DMS53 treated with DMSO at 0.1 percent for 48 hours (cell line): ENCODE measurements at regions not wholly inside any gene's neighbourhood (a gene's known extent, or its start where the extent isn't known, plus 50 kb on each side); places are given as distances from the start of the nearest gene placed in this dataset.
"Not testable (repeated sequence)": the region's sequence is repeated elsewhere in the genome, so short reads cannot be mapped to it uniquely, and the experiment has no call there.

ENCODE experiments used
- DNase-seq: peaks from one replicate; lab custom pipeline; 2025; ENCODE audit not compliant: unreplicated experiment; lab: John Stamatoyannopoulos, UW

DNA sequence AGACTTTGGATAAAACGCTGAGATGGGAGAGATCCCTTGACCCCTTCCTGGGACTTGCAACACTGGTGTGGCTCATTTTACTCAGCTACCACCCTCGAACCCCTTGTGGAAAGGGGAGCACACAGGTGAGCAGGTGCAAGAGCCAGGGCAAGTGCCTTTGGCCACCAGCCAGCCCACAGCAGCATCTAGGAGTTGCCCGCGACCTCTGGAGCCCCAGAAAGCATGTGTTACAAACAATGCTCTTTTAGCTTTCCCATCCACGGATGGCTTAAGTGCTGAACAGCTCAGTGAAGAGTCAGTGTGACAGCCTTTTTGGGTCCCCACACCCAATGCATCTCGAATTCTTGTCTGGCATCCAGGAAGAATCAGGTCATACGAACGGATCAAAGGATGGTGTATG lies 197.8 kb downstream of the MEMO1 start:
- DNase-seq, result no peak

DNA sequence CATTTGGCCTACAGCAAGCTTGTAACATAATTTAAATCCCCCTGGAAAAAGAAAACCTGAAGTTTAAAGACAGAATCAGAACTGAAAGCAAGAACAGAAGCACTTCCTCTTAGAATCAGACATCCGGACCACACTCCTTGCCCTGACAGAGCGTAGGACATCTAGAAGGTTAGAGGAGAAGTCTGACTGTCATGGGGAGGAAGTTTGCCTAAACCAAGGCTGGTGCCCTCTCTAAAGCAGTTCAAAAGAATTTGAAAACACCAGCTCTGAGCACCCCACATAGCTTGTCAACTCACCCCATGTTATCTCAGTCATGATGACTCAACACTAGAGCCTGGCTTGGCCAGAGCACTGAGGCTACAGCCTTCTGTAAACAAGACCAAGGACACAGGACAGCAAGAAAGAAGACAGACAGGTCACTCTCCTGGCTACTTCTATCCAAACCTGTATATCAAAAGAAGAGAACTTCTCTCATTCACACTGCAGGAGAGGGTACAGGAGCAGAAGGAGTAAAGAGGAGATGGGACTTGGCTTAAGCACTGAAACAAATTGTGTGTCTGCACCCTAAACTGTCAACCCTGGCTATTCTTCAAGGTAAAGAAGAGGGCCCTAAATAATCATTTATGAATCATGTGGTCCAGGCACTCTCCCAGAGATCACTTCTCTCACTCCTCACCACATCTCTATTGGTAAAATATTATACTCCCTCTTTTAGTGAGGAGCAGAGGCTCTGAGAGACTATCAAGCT lies 198.6 kb downstream of the MEMO1 start:
- peak; percentile 10 for DNase-seq

DNA sequence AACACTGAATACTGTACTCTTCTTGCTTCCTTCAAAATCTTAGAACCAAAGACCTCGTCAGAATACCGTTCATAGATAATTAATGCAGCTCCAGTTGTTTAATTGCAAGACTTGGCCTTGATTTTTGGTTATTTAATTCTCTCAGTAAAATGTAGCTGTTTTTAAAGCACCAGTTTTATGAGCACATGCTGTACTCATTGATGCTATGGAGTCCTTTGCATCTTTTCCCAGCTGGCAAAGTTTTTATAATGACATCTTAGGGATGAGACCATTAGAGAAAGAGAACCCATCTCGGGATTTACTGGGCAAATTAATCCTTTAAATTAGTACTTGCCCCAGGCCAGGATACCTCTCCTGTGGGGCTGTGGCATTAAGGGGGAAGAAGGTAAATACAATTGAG lies 199.3 kb downstream of the MEMO1 start:
- no peak for DNase-seq

DNA sequence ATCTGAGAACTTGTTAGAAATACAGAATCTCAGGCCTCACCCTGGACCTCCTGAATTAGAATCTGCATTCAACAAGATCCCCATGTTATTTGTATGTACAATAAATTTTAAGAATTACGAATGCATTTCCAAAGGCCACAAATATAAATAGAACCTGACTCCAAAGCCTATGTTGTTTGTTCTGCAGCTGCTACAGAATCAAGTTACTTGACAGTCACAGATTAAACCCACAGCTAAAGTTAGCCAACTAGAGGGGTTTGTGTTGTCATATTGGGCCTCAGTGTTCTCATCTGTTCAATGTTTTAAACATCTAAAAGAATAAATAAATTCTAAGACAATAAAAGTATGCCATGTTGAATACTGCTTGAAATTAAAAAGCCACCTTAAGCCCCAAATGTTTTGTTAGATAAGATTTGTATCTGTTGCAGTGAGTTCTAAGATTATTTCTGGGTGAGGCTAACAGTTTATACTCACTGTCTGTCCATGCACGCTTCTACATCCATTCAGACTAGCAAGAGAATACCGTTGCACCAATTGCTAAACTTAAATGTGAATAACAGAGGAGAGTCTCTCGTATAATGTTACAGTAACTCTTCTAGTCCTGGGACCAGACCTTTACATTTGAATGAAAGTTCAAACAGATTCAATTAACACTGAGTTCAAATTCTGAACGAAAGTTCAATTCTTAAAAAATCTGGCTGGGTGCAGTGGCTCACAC lies 200.4 kb downstream of the MEMO1 start:
- no peak for DNase-seq

DNA sequence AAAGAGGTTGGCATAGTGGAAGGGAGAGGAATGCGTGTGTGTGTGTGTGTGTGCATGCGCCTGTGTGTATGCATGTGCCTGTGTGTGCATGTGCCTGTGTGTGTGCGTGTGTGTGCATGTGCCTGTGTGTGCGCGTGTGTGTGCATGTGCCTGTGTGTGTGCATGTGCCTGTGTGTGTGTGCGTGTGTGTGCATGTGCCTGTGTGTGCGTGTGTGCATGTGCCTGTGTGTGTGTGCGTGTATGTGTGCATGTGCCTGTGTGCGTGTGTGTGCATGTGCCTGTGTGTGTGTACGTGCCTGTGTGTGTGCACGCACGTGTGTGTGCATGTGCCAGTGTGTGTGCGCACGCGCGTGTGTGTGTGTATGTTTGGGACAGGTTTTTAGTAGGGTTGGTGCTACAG lies 205.1 kb downstream of the MEMO1 start:
- DNase-seq, result no peak

DNA sequence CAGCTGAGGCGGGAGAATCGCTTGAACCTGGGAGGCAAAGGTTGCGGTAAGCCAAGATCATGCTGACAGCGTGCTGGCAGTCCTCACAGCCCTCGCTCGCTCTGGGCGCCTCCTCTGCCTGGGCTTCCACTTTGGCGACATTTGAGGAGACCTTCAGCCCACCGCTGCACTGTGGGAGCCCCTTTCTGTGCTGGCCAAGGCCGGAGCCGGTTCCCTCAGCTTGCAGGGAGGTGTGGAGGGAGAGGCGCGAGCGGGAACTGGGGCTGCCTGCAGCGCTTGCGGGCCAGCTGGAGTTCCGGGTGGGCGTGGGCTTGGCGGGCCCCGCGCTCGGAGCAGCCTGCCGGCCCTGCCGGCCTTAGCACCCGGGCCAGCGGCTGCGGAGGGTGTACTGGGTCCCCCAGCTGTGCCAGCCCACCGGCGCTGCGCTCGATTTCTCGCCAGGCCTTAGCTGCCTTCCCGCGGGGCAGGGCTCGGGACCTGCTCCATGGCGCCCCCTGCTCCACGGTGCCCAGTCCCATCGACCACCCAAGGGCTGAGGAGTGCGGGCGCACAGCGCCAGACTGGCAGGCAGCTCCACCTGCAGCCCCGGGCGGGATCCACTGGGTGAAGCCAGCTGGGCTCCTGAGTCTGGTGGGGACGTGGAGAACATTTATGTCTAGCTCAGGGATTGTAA lies 207.2 kb downstream of the MEMO1 start:
- DNase-seq, result not testable (repeated sequence)

DNA sequence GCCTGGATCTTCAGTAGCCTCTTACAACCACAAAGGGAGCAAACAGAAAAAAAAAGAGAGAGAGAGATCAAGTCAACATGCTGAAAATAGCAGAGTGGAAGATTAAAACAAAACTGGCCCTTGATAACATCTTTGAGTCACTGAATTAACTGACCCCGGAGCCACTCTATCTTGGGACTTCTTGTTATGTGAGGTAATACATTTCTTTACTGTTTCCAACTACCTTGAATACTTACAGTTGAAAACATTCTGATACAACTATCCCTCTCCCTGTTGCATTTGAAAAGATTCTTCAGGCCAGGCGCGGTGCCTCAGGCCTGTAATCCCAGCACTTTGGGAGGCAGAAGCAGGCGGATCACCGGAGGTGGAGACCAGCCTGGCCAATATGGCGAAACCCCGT lies 208.1 kb downstream of the MEMO1 start:
- DNase-seq, result no peak

DNA sequence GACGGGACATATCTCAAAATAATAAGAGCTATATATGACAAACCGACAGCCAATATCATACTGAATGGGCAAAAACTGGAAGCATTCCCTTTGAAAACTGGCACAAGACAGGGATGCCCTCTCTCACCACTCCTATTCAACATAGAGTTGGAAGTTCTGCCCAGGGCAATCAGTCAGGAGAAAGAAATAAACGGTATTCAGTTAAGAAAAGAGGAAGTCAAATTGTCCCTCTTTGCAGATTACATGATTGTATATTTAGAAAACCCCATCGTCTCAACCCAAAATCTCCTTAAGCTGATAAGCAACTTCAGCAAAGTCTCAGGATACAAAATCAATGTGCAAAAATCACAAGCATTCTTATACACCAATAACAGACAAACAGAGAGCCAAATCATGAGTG lies 211.5 kb downstream of the MEMO1 start:
- not testable (repeated sequence) for DNase-seq

DNA sequence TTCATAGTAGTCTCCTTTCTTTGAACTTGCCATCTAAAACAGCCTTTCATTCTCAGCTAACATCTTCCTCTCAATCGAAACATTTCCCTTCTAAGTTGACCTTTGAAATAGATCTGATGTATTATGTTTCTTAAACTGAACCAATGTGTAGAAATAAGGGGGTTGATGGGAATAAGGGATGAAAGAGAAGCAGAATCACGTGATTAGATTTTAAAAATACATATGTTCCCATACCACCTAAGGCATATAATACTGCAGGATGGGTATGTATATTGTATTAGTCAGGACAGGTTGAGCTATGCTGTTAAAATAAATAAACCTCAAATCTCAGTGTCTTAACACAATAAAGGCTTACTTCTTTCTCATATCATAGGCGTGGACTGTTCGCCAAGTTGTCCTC lies 207.5 kb upstream of the SRD5A2 start:
- no peak for DNase-seq

DNA sequence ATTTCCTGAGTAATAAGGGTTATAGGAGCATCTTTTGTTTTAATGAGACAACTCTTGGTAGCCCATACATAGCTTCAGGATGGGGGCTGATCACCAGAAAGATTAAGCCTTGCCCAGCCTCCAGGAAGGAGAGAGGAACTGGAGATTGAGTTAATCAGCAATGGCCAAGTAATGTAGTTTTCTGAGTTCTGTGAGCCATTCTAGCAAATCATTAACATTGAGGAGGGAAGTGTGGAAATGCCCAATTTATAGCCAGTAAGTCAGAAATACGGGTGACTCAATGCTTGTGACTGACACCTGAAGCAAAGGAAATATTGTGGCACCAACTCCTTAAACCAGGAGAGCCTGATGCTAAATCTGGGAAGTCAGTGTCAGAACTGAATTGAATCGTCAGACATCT lies 205.1 kb upstream of the SRD5A2 start:
- DNase-seq, result no peak

DNA sequence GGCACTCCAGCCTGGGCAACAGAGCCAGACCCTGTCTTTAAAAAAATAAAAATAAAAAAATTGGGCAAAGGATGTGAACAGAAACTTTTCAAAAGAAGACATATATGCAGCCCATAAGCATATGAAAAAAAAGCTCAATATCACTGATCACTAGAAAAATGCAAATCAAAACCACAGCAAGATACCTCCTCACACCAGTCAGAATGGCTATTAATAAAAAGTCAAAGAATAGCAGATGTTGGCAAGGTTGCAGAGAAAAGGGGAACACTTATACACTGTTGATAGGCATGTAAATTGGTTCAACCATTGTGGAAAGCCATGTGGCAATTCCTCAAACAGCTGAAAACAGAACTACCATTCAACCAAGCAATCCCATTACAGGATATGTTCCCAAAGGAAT lies 204.1 kb upstream of the SRD5A2 start:
- DNase-seq, result no peak

DNA sequence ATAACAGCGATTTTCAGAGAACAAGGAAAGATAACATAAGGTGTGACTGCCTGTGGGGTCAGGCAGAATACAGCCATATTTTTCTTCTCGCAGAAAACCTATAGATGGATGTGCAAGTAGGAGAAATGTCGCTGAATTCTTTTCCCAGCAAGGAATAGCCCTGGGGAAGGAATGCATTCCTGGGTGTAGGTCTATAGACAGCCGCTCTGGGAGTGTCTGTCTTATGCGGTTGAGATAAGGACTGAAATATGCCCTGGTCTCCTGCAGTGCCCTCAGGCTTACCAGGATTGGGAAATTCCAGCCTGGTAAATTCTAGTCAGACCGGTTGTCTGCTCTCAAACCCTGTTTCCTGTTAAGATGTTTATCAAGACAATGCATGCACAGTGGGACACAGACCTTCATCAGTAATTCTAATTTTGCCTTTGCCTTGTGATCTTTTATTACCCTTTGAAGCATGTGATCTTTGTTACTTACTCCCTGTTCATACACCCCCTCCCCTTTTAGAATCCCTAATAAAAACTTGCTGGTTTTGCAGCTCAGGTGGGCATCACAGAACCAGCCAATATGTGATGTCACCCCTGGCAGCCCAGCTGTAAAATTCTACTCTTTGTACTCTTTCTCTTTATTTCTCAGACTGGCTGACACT lies 202.8 kb upstream of the SRD5A2 start:
- not testable (repeated sequence) for DNase-seq

DNA sequence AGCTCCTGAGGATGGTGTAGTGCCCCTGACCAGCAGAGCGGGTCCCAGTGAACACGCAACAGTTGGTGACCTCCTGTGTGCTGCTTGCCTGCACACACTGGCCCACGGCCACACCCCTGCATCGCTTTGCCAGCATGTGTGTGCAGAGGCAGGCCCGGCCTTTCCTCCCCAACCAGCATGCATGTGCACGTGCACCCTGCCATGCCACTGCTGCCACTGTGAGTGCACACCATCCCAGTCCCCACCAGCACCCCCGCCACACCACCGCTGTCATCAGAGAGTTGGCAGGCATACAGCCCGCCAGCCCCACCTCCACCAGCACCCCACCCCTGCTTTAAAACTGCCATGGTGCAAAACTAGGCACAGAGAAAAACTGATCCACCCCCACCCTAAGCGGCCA lies 197.4 kb upstream of the SRD5A2 start:
- DNase-seq, result no peak

DNA sequence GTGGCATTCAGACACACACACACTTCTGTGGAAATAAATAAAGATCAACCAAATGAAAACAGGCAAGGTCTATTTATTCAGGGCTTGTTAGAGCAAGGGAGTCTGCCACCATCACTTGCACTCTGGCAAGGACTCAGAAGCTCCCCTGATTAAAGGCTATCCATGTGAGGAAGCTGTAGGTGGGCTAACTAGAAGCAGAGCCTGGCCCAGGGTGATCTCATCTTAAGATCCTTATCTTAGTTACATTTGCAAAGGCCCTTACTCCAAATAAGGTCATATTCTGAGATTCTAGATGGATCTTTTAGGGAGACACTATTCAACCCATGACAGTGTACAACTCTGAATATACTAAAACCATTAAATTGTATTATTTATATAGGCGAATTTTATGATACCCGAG lies 190.0 kb upstream of the SRD5A2 start:
- no peak for DNase-seq

DNA sequence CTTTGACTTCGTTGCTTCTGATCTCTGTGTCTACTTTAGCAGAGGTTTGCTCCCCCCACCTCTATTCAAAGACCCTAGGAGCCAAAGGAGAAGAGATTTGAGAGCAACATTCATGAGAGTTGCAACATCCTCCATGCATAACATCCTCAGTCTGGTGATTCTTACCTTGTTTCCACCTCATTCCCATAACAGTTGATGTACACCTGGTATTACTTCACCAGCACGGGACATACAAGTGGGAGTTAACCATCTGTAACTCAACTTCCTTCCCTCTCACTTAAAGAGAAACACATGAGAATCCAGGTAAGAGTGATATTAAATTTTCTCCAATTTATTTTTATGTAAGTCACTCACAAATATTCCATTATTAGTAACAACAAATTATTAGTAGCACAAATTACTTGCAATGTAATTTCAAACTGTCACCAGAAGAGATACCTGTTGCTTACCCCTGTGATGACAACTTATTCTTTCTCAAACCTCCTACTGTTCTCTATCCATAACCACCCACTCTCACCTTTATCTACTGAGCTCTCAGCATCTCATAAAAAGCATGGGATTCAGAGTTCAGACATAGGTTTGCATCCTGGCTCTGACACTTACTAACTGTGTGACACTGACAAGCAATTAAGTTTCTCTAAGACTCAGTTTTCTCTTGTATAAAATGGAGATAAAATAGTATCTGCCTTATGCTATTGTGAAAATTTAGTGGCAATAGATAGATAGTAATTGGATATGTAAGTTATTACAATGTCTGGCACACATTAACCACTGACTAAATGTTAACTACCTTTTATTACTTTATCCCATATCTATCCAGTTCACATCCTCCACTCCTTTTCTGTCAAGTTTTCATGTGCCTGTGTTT lies 184.6 kb upstream of the SRD5A2 start:
- DNase-seq, result no peak

DNA sequence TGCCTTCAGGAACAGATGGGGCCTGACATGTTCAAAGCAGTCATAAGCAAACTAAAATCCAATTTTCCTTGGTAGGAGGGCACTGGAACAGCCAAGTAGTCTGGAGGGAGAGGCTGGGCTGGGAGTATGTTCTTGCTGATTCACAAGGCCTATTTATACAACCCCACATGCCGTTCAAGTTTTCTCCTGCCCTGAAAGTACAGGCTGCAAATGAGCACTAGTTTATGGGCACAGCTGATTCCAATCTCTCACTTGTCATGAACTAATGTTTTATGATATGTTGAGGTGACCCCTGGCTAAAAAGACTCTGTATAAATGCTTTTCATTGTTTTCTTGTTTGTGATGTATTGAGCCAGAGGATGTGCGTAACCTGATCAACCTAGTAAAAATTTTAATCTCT lies 183.4 kb upstream of the SRD5A2 start:
- DNase-seq, result no peak

DNA sequence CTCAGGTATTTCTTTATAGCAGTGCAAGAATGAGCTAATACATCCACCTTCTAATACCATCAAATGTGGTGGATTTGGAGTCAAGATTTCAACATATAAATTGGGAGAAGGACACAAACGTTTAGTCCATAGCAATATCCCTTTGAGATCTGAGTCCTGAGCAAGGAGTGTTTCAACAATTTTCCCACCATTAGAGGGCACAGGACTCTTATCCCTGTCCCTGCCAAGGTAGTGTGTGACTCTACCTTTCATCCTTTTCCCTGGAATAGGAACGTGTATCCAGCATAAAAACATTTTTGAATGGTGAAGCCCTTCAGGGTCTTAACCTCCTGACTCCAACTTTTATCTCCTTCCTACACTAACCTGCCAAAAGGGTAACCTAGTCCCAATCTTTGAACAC lies 181.3 kb upstream of the SRD5A2 start:
- no peak for DNase-seq

DNA sequence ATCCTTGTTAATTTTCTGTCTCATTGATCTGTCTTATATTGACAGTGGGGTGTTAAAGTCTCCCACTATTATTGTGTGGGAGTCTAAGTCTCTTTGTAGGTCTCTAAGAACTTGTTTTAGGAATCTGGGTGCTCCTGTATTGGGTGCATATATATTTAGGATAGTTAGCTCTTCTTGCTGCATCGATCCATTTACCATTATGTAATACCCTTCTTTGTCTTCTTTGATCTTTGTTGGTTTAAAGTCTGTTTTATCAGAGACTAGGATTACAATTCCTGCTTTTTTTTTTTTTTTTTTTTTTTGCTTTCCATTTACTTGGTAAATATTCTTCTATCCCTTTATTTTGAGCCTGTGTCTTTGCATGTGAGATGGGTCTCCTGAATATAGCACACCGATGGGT lies 176.6 kb upstream of the SRD5A2 start:
- DNase-seq, result not testable (repeated sequence)

DNA sequence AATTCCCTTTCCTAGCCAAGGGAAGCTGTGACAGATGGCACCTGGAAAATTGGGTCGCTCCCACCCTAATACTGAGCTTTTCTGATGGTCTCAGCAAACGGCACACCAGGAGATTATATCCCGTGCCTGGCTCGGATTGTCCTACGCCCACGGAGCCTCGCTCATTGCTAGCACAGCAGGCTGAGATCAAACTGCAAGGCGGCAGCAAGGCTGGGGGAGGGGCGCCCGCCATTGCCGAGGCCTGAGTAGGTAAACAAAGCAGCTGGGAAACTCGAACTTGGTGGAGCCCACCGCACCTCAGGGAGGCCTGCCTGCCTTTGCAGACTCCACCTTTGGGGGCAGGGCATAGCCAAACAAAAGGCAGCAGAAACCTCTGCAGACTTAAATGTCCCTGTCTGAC lies 168.0 kb upstream of the SRD5A2 start:
- not testable (repeated sequence) for DNase-seq

DNA sequence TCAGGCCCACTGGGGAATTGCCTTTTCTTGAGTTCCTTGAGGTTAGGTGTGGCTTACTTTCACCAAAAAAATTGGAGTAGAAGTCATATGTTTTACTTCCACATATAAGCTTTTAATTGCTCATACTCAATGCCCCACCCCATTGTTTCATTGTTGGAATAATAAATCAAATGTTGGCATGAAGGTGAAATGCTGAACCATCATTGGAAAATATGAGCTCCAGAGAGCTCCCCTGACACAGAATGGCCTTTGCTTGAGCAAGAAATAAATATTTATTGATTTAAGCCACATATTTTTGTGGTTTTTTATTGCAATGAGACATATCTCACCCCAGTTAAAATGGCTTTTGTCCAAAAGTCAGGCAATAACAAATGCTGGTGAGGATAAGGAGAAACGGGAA lies 167.3 kb upstream of the SRD5A2 start:
- no peak for DNase-seq

DNA sequence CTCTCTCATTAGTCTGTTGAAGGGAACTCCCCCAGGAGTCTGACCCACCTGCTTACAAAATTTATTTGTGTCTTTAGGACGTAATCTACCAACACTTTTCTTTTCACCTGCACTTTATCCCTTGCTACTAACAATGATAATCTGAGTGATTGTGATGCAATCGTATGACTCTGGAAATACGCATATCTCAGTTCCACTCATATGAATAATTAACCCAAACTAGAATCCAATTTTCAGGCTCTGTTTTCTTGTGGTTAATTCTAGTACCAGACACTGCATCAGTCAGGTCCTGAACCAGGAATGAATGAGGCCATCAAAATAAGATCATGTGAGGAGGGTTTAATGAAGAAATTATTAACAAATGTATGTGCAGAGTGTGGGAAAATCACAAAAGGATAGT lies 158.4 kb upstream of the SRD5A2 start:
- no peak for DNase-seq
